ENCODE measurements at regions not wholly inside any gene's neighbourhood (a gene's known extent, or its start where the extent isn't known, plus 50 kb on each side); places are given as distances from the start of the nearest gene placed in this dataset.

DNA sequence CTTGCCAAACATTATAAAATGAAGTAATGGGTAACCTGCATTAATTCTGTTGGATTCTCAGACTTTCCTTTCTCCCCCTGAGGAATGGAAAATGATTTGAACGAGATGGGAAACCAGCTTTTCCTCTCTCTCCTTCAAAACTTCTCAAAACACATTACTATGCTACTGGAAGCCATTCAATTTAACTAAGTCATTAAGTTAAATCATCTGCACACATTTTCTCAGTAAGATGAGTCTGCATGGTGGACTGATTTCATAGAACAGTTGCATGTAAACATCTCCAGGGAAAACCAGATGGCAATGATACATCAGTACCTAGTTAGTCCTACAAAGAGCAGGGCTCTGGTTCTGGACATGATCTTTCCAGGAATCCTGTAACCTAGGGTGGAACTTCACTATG lies 59.9 kb downstream of the BMP4 start:
- DNase-seq (ENCODE audit: low read depth), result no peak

DNA sequence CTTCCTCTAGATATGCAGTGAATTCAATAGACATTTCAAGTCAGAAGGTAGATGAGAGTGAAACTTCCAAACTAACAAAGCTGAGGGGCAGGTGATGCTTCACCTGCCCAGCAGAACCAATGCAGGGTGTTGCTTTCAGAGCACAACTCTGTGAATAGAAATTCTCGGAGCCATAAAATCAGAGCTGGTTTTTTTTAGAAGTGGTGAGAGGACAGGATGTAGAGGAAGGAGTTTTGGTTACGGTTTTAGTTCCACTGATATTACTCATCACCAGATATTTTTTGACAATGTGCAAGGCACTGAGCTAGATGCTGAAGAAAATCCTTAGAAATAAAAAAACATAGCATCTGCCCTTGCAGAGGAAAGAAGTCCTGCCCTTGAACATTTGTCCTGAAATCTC lies 62.2 kb downstream of the BMP4 start:
- peak; percentile 66 for DNase-seq (ENCODE audit: low read depth)

DNA sequence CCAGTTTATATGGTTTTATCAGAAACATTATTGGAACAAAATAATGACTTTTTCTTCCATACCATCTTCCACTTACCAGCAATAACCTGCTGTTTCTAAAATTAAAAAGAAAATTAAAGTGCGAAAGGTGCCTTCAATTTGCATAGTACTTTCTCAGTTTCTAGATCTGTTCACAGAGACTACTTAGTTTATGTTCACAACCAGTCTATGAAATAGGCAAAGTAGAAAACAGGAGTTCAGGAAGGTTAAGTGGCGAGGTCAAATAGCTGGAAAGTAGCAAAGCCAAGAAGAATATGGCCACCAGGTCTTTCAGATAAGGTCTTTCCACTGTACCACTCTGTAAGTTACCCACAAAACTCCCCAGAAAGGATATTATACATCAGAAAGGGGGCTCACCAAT lies 63.3 kb downstream of the BMP4 start:
- DNase-seq (ENCODE audit: low read depth), result no peak

DNA sequence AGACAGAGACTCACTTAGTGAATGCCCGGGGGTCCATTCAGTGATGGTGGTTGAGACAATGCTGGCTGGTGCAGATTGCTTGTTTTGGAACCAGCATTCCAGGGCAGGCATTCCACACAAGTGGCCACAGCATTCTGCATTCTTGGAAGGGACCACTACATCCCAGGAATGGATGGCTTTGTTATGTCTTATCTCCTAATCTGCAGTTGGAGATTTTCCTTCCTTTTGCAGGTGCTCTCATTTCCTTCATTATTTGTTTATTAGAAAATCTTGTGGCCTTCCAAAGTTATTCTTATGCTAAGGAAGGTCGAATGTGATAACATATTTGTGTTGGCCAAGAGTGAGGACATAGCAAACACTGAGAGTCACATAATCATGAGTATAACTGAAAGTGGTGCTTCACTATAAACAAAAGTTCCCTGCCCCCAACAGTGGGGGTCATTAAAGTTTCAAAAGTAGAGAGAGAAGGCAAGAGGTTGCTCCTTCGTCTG lies 66.0 kb downstream of the BMP4 start:
- peak; percentile 13 for DNase-seq (ENCODE audit: low read depth)

DNA sequence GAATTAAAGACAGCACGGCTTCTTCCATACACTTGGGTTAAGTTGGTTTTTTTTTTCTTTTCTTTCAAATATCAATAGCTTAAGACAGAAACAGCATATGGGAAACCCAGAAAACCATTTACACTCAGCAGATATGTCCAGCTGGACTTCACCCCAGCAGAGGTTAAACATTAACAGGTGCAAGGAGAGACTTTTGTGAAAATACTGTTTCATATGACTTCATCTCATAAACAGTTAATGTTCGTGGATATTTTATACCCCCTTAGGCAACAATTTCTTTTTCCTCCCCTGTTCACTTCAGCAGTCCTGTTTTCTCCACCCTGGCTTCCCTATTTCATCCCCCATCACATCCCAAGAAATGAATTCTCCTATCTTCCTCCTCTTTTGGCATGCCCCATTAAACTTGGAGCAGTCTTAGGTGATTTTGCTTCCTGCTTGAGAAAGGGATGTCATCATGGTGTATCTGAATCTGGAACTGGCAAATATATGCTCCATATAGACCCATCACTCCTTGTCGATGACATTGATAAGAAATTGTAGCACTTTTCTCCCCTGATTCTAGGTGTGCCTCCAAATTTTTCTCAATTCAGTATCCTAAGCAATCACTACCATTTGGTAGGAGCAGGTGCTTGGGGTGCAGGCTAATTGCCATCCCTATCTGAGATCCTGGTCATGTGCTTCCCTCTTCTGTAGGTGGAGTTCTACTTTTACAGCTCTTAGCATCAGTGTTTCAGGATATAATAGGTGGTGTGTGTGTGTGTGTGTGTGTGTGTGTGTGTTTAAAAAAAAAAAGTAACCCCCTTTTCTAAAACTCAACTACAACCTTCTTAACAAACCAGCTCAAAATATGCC lies 67.9 kb downstream of the BMP4 start:
- no peak for DNase-seq (ENCODE audit: low read depth)

DNA sequence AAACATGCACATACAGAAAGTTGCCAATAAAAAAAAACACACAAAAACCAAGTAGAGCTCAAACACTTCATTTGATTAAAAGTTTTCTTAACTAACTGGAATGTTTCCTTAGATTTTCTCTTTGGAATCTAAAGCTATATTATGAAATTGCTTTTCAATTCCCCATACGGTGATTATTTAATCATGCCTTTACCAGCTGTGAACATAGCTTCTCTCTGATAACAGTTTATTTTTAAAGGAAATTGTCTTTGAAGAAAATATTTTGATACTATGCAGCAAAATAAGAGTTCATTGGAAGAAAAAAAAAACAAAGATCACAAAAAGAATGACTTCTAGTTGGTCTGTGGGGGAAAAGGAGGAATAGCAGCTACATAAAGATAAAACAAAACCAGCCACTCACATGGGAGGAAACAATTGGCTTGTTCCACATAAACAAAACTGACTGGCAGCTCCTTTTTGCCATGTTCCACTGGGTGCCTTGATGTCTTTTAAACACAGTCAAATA lies 71.4 kb downstream of the BMP4 start:
- DNase-seq (ENCODE audit: low read depth), result no peak

DNA sequence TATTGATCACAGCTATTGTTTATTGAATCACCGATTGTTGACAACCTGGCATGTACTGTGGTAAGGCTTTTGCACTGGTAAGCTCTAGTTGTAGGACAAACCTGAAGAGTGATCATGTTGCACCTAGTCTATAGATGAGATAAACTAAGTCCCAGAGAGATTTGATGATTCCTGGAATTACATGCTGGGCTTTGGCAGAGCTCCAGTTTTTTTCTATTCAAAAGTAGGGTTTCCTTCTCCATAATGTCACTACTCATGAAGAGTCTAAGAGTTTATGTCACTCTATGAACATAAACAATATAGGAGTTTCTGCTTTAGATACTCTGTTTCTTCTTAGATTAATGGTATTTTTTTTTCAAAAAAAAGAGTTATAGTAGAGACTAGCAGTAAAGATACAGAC lies 72.0 kb downstream of the BMP4 start:
- no peak for DNase-seq (ENCODE audit: low read depth)

DNA sequence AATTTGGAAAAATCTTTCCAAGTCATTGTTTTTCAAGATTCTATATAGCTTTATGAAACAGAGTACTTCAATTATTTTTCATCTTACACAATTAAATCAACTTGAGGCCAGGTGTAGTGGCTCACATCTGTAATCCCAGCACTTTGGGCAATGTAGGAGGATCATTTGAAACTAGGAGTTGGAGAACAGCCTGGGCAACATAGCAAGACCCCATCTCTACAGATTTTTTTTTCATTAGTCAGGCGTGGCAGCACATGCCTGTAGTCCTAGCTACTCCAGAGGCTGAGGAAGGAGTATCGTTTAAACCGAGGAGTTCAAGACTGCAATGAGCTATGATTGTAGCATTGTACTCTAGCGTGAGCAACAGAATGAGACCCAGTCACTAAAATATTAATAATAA lies 72.9 kb downstream of the BMP4 start:
- no peak for DNase-seq (ENCODE audit: low read depth)

DNA sequence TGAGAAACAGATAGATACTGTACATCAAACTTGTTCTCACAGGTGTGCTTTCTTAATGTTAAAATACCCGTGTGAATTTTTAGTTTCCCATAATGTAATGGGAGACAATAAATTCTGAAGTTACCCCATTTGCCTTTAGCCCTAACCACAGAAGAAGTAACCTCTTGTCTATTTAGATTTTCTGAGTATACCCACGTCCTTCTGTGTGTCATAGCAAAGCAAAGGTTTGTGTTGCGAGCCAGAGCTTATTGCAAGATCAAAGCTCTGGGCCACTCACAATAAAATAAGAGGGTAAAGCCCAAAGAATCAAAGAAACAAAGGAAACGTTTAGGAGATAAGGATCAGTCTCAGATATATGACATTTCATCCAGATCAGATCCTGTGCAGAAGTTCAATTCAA lies 73.9 kb downstream of the BMP4 start:
- no peak for DNase-seq (ENCODE audit: low read depth)

DNA sequence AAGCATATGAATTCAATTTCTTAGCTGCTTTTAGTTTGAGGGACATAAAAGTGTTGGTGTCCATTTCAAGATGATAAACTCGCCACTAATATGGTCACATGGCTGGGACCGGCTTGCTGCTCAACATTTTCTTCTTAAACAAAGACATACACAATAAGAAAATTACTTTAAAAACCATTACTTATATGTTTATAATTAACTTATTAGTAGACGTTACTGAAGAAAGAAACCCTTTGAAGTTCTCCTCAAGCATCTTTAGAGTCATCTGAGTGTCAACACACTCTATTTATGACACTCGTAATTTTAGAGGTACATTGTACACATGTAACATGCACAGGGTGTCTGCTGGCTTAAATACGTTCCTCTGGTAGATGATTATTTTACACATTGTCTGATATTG lies 74.7 kb downstream of the BMP4 start:
- no peak for DNase-seq (ENCODE audit: low read depth)

DNA sequence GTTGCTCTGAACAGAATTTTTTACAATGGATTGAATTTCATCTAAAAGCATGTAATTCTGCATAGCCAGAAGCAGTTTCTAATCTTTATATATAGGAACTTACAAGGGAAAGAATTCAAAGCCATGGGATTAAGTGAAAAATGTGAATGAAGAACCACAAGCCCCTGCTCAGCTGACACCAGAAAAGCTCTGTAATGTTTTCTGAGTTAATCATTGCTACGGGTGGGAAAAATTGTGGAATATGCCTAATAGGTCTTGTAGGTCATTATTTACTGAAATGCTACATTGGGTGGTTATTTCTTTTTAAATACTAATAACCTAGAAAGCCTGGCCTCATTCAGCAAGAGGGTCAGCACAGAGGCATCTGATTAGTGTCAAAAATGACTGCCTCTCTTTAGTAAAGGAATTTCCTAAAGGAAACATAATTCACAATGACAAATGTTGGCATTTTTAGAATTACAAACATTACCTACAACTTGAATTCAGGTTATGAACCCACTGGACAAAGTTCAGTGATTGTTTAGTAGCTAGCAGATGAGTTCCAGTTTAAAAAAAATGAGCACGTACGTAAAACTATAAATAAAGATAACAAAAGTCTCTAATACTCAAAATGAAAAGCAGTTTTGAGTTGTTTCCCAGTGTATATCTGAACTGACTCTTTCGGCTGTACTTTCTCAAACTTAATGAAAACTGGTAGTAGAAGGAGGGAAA lies 75.3 kb downstream of the BMP4 start:
- no peak for DNase-seq (ENCODE audit: low read depth)

DNA sequence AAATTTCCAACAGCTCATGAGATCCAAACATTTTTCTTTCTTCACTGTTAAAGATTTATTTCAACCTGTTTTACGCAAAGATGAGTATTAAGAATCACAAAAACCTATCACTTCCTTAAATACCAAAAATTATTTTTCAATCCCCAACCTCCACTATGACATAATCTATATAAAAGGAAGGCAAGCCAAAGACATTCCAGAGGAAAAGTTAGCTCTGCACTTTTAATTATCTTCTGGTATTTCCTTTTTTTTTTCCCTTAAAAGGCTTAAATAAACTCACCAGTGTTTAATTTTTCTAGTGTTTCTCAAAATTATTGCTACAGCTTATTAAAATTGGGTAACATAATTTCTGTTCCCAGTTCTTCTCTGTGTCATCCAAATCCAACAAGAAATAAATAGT lies 75.9 kb downstream of the BMP4 start:
- DNase-seq (ENCODE audit: low read depth), result no peak

DNA sequence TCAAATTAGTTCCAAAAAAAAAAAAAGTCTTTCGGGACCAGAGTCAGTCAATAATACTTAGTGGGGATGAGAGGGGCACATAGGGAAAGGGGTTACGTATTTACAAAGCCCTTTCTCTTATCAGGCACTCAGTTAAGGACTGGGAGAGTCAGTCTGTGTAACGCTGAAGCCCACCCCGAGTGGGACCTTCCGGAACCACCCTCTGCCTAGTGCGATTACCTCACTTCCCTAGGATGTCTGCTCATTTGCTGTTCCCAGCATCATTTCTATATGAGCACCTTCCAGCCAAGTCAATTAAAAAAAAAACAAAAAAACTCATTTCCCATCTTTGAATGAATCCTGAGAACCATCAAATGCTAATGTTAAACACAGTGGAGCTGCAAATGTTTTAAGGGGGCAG lies 76.9 kb downstream of the BMP4 start:
- no peak for DNase-seq (ENCODE audit: low read depth)

DNA sequence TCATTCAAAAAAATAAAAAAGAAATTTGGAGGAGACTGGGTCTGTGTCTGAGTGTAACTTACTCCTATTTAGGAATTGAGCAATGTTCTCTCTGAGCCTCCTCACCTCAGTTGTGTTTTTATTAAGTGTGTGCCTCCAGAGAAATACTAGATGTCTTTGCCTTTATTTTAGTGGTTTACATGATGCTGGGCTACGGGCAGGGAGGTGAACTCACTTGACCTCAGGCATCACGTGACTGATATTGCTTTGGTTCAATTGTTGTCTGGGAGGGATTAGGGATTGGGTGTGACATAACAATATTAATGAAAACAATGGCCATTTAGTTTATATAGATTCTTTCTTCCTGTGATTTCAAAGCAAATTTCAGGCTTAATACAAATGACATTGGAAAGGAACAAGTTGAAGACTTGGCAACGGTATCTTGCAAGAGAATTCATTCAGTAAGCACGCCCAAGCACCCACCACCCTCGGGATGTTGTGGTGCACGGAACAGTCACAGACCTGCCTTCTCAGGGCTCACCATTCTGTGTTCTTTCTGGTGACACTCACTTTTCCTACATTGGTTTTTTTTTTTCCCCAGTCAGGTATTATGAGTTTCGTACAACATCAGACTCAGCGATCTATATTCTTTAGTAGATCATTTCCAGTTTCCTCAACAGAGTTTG lies 77.5 kb downstream of the BMP4 start:
- no peak for DNase-seq (ENCODE audit: low read depth)

DNA sequence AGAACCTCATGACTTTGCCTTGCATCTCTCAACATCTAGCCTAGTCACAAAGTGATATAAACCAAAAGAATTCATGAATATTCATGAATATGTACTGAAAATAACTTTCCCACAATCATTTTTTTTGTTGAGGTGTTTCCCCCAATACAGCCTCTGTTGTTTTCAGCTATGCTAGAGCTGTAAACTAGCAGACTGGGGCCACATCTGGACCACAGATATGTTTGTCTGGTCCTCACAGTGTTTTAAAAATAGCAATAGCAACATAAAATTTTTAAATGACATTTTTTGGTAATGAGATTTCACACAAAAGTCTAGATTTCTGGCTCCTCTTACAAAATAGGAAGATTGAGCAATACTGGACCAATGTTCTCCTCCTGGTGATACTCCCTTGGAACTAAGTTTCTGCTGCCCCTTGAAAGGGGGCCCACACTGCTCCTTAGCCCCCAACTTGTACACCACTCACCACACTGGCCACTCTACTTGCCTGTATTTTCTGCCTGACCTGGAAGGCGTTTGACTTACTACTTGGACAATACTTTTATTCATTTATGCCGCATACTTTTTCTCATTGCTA lies 81.2 kb downstream of the BMP4 start:
- DNase-seq (ENCODE audit: low read depth), result no peak

DNA sequence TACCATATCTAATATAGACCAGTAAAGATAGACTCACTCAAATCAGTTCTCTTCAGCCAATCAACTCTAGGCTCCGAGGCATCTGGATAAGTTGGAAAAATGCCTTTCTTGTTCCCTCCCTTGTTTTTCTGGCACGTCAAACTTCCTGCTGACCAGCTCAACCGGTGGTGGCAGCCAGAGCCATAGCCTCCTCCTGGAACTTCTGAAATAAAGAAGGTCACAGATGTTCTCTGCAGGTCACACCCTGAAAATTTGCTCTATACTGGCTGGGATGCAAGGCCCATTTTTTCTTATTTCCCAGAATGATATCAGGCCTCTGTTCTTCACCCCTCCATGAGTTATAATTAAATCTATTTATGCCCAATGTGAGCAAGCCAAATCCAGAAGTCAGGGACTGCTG lies 81.9 kb downstream of the BMP4 start:
- no peak for DNase-seq (ENCODE audit: low read depth)

DNA sequence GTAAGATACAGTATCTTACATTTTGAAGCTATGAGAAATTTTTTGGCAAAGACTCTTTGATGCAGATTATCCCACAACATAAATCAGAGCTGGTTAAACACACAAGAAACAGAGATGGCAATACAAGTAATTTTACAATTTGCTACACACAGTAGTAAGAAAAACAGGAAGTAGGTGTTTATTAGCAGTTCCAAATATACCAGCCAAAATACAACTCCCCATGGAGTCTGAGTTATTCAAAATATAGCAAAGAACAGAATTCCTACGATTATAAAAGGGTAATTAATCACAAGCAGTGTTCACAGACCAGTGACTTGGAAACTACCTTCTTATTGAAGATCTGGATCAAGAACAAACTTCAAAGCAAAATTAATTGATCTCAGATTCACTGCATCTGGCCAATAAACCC lies 83.9 kb downstream of the BMP4 start:
- DNase-seq (ENCODE audit: low read depth), result no peak

DNA sequence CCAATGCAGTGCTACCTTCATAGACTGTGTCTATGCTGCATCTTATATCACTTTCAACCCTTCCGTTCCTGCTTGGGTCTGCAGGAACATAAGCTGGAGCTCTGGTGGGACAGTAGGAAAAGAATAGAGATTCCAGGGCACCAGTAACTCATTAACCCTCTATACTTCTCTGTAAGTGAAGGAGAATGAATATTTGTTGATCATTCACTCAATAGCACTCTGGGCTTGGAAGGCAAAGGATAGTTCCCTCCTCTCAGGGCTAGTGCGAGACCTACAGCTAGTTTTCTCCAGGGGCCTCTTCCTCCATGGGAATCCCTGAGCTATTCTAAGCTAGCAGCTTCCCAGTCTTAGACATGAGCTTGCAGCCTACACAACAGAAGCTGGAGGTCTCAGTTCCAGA lies 84.7 kb downstream of the BMP4 start:
- no peak for DNase-seq (ENCODE audit: low read depth)

DNA sequence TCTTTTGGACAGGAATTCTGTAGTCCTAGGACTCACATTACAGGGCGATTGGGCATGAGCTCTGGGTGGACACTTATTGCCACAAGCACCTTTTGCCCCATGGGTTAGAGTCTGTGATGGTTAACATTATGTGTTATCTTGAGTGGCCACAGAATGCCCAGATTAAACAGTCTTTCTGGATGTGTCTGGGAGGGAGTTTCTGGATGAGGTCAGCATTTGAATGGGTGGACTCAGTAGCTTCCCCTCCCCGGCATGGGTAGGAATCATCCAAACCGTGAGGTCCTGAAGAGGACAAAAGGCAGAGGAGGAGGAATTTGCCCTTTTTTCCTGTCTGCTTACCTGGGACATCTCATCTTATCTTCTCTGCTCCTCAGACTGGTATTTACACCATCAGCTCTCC lies 85.6 kb downstream of the BMP4 start:
- DNase-seq (ENCODE audit: low read depth), result no peak

DNA sequence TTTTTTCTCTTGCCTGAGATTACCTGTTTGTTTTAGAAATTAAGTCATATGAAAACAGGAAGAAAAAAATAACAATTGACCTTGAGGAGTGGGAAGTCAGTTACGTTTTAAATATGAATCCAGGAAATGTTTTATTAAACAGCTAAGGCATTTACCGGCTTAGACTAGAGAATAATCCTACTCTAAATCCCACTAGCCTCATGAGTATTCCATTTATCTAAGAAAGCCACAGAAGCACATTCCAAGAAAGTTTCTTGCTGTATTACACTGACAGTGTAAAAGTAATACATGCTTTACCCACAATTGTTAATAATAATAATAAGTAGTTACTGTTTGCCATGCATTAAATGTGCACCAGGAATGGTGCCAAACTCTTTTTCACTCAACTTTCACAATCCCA lies 90.9 kb downstream of the BMP4 start:
- DNase-seq (ENCODE audit: low read depth), result no peak

DNA sequence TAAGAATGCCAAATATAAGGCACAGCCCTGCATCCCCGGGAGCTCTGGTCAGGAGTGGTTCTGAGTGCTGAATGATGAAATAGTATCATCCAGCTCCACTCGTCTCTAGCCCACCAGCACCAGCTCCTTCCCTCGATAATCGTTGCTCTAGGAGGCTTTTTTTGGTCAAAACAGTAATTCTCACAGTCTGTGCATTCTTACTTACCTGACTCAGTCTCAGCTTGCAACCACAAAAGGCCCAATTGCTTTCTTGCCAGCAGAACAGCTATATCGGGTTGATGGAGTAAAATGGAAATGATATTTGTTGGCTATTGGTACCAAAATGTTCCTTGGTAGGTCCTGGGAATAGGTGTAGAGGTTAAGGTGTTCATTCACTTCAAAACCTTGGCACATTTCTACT lies 94.8 kb downstream of the BMP4 start:
- no peak for DNase-seq (ENCODE audit: low read depth)

DNA sequence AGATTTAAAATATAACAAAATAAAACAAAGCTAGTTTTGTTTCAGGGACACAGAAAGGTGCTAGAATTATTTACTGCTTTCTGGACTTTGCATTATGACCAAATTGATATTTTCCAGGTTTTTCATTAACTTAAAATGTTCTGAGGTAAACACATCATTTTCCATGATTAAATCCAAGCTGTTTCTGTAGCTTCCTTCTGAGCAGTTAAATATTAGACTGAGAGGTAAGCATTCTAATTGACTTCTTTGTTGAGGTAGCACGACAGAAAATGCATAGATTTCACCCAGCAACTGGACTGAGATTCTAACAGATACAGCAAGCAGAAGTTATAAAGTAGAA lies 98.3 kb downstream of the BMP4 start:
- DNase-seq (ENCODE audit: low read depth), result no peak
